Prostate gland (tissue), 2 donors: ENCODE measurements at regions not wholly inside any gene's neighbourhood (a gene's known extent, or its start where the extent isn't known, plus 50 kb on each side); places are given as distances from the start of the nearest gene placed in this dataset.

Experiments used
- POLR2A ChIP-seq: fragments of 450-650 bp; IDR thresholded peaks from one replicate; pipeline ENCODE4 v1.6.1; 2016; ENCODE audit warnings: antibody characterized with exemption, mild to moderate bottlenecking
- POLR2AphosphoS5 ChIP-seq: sonication (generic); formaldehyde crosslinking; IDR thresholded peaks from one replicate; pipeline ENCODE4 v1.6.1; 2017; ENCODE audit warnings: antibody characterized with exemption
- TF ChIP-seq, protein P1 (sequence below), 4 experiments: fragments of 200-600 bp in 2 of 4; fragments of 450-650 bp in 2 of 4; sonication (generic) in 2 of 4; IDR thresholded peaks; 1 replicate in 3 of 4; 2 replicates in 1 of 4; pipeline ENCODE4 v1.5.1; 2016 to 2019; ENCODE audit warnings: antibody characterized with exemption in 4 of 4, mild to moderate bottlenecking in 2 of 4, moderate library complexity in 2 of 4

DNA sequence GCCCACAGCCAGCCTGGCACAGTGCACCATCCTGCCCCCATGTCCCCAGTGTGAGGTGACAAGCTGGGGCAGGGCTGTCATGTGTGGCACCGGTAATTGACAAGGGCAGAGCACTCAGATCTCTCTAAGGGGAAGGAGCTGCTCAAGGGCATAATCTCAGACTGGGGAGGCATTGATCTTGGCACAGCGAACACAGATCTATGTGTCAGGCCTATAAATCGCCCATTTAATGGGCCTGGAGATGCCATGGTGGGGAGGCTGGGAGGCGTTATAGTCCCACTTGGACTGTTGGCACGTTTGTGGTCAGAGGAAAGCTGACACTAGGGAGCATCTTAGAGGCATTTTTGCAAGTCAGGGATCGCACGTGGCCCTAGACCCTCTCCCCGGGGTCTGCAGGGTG is 594.1 kb downstream of the PTPRU start:
- TF ChIP-seq, protein P1, sequence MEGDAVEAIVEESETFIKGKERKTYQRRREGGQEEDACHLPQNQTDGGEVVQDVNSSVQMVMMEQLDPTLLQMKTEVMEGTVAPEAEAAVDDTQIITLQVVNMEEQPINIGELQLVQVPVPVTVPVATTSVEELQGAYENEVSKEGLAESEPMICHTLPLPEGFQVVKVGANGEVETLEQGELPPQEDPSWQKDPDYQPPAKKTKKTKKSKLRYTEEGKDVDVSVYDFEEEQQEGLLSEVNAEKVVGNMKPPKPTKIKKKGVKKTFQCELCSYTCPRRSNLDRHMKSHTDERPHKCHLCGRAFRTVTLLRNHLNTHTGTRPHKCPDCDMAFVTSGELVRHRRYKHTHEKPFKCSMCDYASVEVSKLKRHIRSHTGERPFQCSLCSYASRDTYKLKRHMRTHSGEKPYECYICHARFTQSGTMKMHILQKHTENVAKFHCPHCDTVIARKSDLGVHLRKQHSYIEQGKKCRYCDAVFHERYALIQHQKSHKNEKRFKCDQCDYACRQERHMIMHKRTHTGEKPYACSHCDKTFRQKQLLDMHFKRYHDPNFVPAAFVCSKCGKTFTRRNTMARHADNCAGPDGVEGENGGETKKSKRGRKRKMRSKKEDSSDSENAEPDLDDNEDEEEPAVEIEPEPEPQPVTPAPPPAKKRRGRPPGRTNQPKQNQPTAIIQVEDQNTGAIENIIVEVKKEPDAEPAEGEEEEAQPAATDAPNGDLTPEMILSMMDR (IDR thresholded peaks at IDR 0.05): no peak
- TF ChIP-seq POLR2A: no peak
- no peak for TF ChIP-seq POLR2AphosphoS5
